Fibroblast of lung (primary cell): ENCODE measurements at regions not wholly inside any gene's neighbourhood (a gene's known extent, or its start where the extent isn't known, plus 50 kb on each side); places are given as distances from the start of the nearest gene placed in this dataset.
"Not testable (repeated sequence)": the region's sequence is repeated elsewhere in the genome, so short reads cannot be mapped to it uniquely, and the experiment has no call there.

ENCODE experiments used
- DNase-seq, 2 donors: peaks; one replicate each; pipeline versions ENCODE4 v3.0.0 to v3.0.0-alpha.2; 2010; ENCODE audit warnings: low read depth in 2 of 2
- H2AFZ ChIP-seq: 2 replicates; pipeline ENCODE4 v1.5.1; 2012; ENCODE audit warnings: low read length, control low read depth, inconsistent platforms
- H3K27ac ChIP-seq: 2 replicates; pipeline ENCODE4 v1.5.1; 2011; ENCODE audit warnings: low read length, control low read depth; ENCODE audit not compliant: insufficient read depth
- H3K27me3 ChIP-seq: 2 replicates; pipeline ENCODE4 v1.5.1; 2011; ENCODE audit warnings: mild to moderate bottlenecking, low read length; ENCODE audit not compliant: control insufficient read depth, insufficient read depth
- H3K36me3 ChIP-seq: 2 replicates; pipeline ENCODE4 v1.5.1; 2011; ENCODE audit warnings: low read length; ENCODE audit not compliant: control insufficient read depth, insufficient read depth
- H3K4me1 ChIP-seq: 2 replicates; pipeline ENCODE4 v1.5.1; 2011; ENCODE audit warnings: low read length; ENCODE audit not compliant: control insufficient read depth, insufficient read depth; ENCODE audit errors: extremely low read depth
- H3K4me2 ChIP-seq: 2 replicates; pipeline ENCODE4 v1.5.1; 2011; ENCODE audit warnings: low read length, control low read depth; ENCODE audit not compliant: insufficient read depth; ENCODE audit errors: extremely low read depth
- H3K4me3 ChIP-seq, 4 experiments: fragments of 200-600 bp in 1 of 4; sonication (generic) in 1 of 4; replicated peaks in 1 of 4; 2 replicates each; pipeline ENCODE4 v1.5.1; 2011 to 2016; ENCODE audit warnings: low read length in 4 of 4, low read depth in 3 of 4, mild to moderate bottlenecking in 3 of 4, control low read depth in 2 of 4, inconsistent platforms in 1 of 4, mixed read lengths in 1 of 4; ENCODE audit not compliant: insufficient read depth in 1 of 4; ENCODE audit errors: control extremely low read depth in 1 of 4
- H3K79me2 ChIP-seq: 2 replicates; pipeline ENCODE4 v1.5.1; 2012; ENCODE audit warnings: mild to moderate bottlenecking, low read length, inconsistent platforms; ENCODE audit not compliant: control insufficient read depth, insufficient read depth
- H3K9ac ChIP-seq: 2 replicates; pipeline ENCODE4 v1.5.1; 2011; ENCODE audit warnings: mild to moderate bottlenecking, low read length, control low read depth; ENCODE audit not compliant: insufficient read depth
- H3K9me3 ChIP-seq: 2 replicates; pipeline ENCODE4 v1.5.1; 2012; ENCODE audit warnings: low read depth, low read length; ENCODE audit not compliant: control insufficient read depth, insufficient read depth
- H4K20me1 ChIP-seq: 2 replicates; pipeline ENCODE4 v1.5.1; 2011; ENCODE audit warnings: low read length; ENCODE audit not compliant: control insufficient read depth, insufficient read depth; ENCODE audit errors: extremely low read depth
- EZH2 ChIP-seq: IDR thresholded peaks from 2 replicates; pipeline ENCODE4 v1.5.1; 2012; ENCODE audit warnings: low read length, control low read depth, mild to moderate bottlenecking; ENCODE audit errors: missing control alignments
- TF ChIP-seq, protein P1 (sequence below), 2 donors: IDR thresholded peaks in 1 of 2; conservative IDR thresholded peaks in 1 of 2; 1 replicate in 1 of 2; 2 replicates in 1 of 2; pipeline ENCODE4 v1.5.1; 2011 to 2012; ENCODE audit warnings: low read length in 2 of 2, control low read depth in 1 of 2, inconsistent platforms in 1 of 2, low read depth in 1 of 2, mild to moderate bottlenecking in 1 of 2

DNA sequence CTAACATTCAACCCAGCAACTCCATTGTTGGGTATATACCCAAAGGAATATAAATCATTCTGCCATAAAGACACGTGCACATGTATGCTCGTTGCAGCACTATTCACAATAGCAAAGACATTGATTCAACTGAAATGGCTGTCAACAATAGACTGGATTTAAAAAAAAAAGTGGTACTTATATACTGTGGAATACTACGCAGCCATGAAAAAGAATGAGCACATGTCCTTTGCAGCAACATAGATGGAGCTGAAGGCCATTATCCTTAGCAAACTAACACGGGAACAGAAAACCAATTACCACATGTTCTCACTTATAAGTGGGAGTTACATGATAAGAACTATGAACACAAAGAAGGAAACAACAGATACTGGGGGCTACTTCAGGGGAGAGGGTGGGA is 74.0 kb upstream of the FMNL2 start:
- H3K27ac ChIP-seq: no peak overlapping the region
- no peaks in the 10 kb centered on the region for H4K20me1 ChIP-seq
- H3K9ac ChIP-seq: no peak overlapping the region

DNA sequence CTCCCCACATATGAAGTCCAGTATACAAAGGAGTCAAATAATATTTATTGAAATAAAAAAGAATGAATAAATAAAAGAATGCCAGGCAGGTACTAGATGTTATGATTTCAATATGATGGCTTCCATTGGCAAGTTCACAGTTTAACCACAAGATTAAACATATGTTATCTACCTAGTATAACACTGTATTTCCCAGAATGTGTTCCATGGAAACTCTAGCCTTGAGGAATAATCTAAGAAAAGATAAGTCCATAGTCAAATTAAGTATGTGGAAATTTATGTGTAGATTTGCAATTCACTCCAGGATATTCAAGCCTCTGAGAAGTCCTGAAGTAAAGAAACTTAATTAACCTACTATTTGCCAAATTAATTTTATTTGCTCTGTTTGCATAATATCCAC is 71.1 kb upstream of the FMNL2 start:
- no peaks in the 10 kb centered on the region for H4K20me1 ChIP-seq
- H3K4me1 ChIP-seq: no peaks in the 10 kb centered on the region
- no peak overlapping the region for H3K4me3 ChIP-seq
- no peaks in the 10 kb centered on the region for H3K27me3 ChIP-seq
- H3K79me2 ChIP-seq: no peaks in the 10 kb centered on the region
- no peak for DNase-seq
- H2AFZ ChIP-seq: no peak overlapping the region
- no peak overlapping the region for H3K4me2 ChIP-seq
- TF ChIP-seq, protein P1, sequence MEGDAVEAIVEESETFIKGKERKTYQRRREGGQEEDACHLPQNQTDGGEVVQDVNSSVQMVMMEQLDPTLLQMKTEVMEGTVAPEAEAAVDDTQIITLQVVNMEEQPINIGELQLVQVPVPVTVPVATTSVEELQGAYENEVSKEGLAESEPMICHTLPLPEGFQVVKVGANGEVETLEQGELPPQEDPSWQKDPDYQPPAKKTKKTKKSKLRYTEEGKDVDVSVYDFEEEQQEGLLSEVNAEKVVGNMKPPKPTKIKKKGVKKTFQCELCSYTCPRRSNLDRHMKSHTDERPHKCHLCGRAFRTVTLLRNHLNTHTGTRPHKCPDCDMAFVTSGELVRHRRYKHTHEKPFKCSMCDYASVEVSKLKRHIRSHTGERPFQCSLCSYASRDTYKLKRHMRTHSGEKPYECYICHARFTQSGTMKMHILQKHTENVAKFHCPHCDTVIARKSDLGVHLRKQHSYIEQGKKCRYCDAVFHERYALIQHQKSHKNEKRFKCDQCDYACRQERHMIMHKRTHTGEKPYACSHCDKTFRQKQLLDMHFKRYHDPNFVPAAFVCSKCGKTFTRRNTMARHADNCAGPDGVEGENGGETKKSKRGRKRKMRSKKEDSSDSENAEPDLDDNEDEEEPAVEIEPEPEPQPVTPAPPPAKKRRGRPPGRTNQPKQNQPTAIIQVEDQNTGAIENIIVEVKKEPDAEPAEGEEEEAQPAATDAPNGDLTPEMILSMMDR (conservative IDR thresholded peaks at IDR 0.05 in 1 of 2, IDR thresholded peaks at IDR 0.05 in 1 of 2; ENCODE audit: low read depth in 1 of 2, low read length in 2 of 2): no peak
- no peak for TF ChIP-seq EZH2
- no peaks in the 10 kb centered on the region for H3K9me3 ChIP-seq
- no peak overlapping the region for H3K9ac ChIP-seq
- H3K36me3 ChIP-seq: no peaks in the 10 kb centered on the region
- no peak overlapping the region for H3K27ac ChIP-seq

More for the DNA sequence above, 74.0 kb upstream of the FMNL2 start:
- no peaks in the 10 kb centered on the region for H3K36me3 ChIP-seq
- no peaks in the 10 kb centered on the region for H3K4me1 ChIP-seq
- no peak for DNase-seq
- no peak overlapping the region for H2AFZ ChIP-seq
- no peak overlapping the region for H3K4me2 ChIP-seq
- no peaks in the 10 kb centered on the region for H3K27me3 ChIP-seq
- TF ChIP-seq EZH2: no peak
- TF ChIP-seq, protein P1 (conservative IDR thresholded peaks at IDR 0.05 in 1 of 2, IDR thresholded peaks at IDR 0.05 in 1 of 2; ENCODE audit: low read depth in 1 of 2, low read length in 2 of 2): no peak
- no peaks in the 10 kb centered on the region for H3K79me2 ChIP-seq
- no peak overlapping the region for H3K4me3 ChIP-seq
- H3K9me3 ChIP-seq: no peaks in the 10 kb centered on the region

DNA sequence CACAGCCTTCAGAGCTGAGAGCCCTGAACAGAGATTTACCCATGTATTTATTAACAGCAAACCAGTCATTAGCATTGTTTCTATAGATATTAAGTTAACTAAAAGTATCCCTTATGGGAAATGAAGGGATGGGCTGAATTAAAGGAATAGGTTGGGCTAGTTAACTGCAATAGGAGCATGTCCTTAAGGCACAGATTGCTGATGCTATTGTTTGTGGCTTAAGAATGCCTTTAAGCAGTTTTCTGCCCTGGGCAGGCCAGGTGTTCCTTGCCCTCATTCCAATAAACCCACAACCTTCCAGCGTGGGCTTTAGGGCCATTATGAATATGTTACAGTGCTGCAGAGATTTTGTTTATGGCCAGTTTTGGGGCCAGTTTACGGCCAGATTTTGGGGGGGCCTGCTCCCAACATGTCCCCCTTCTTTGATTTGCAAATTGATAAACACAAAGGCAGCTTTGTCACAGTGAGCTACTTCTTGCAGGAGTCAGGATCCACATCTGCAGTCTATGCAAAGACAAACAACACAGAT is 61.2 kb upstream of the FMNL2 start:
- H4K20me1 ChIP-seq: not testable (repeated sequence)

DNA sequence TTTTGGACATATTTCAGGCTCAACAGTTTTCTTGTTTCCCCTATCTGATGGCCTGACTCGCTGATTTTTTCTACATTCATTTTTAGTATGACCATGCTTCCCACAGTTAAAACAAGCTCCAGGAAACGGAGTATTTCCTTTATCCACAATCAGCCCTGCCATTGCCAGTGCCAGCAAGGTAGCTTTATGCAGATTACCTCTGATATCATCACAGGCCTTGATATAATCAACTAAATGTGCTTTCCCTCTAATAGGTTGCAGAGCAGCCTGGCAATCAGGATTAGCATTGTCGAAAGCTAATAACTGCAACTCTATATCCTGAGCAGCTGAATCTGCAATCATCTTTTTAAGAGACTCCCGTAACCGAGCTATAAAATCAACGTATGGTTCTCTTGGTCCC is 57.1 kb upstream of the FMNL2 start:
- H3K9me3 ChIP-seq, H3K4me3 ChIP-seq, H3K4me2 ChIP-seq, DNase-seq, H3K9ac ChIP-seq, H3K27ac ChIP-seq, H3K36me3 ChIP-seq, H3K79me2 ChIP-seq, H2AFZ ChIP-seq, H3K4me1 ChIP-seq, H4K20me1 ChIP-seq, H3K27me3 ChIP-seq: not testable (repeated sequence)

More for the DNA sequence above, 61.2 kb upstream of the FMNL2 start:
- H3K27ac ChIP-seq, H3K4me3 ChIP-seq, H3K4me2 ChIP-seq, H3K36me3 ChIP-seq, H3K27me3 ChIP-seq, H2AFZ ChIP-seq, DNase-seq, H3K9ac ChIP-seq, H3K9me3 ChIP-seq, H3K79me2 ChIP-seq, H3K4me1 ChIP-seq: not testable (repeated sequence)
